Stimulated activated CD8-positive, alpha-beta memory T cell treated with anti-CD3 and anti-CD28 coated beads, Interleukin-15, amount 100 ng/mL, for 1 hour (primary cell): ENCODE measurements at regions not wholly inside any gene's neighbourhood (a gene's known extent, or its start where the extent isn't known, plus 50 kb on each side); places are given as distances from the start of the nearest gene placed in this dataset.

Experiments
- DNase-seq: peaks from one replicate; pipeline ENCODE4 v3.0.0-alpha.2; 2020; ENCODE audit warnings: low read depth

DNA sequence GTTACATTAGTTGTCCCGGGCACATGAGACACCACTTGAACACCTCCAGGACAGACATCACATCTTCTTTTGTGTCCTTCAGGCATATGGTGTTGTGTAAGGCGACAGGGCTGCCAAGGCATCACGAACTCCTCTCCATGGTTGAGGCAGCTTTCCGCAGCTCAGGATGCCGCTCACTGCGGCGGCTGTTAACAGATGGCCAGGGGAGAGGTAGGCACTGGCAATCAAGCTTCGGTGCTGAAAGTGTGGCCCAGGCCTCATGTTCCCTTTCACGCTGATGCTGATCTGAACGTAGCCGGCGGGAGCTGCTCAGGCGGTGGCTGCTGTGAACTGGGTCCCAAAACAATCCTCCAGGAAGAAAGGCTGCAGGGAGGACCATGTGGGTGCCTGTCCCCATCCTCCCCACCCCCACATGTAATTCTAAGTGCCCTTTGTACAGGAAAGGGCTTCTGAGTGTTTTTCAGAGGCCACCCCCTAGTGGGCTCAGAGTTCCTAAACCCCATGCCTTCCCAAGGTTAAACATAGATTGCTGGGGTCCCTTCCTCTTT lies 287.1 kb upstream of the AJAP1 start:
- no peak for DNase-seq

DNA sequence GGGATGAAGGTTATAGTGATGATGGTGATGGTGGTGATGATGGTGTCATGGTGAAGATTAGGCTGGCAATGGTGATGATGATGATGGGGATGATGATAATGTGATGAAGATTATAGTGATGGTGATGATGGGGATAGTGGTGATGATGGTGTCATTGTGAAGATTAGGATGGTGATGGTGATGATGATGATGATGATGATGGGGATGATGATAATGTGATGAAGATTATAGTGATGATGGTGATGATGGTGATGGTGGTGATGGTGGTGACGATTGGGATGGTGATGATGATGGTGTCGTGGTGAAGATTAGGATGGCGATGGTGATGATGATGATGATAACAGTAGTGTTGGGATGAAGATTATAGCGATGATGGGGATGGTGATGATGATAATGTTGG lies 285.1 kb upstream of the AJAP1 start:
- DNase-seq: no peak

DNA sequence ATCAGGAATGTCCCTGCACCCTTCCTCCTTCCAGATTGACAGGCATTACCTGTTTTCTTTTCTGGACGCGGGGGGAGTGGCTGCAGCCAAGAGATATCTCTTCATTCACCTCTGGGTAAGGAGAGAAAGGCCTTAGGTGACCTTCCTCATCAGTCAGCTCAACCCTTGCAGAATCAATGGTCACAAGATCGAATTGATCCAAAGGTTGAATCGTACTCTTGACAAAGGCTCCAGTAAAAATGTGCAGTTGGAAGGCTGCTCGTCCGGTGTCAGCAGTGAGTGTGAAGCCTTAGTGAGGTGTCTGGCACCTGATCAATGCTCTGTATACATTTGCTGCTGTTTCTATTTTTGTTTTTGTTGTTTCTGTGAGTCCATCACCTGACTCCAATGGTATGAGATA lies 282.6 kb upstream of the AJAP1 start:
- no peak for DNase-seq

DNA sequence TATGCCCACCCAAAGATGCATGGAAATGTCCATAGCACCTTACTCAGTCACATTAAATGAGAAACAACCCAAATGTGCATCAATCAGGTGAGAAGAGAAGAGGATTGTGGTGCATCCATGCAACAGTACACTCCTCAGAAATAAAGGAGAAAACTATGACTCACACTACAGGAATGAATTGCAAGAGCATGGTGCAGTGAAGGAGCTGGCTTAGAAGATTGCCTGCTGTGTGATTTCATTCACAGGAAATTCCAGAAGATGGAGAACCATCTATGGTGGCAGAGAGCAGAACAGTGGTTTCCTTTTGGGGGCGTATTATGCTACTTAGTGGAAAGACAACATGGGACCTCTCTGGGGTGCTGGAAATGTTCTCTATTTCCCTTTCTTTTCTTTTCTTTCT lies 278.6 kb upstream of the AJAP1 start:
- no peak for DNase-seq

DNA sequence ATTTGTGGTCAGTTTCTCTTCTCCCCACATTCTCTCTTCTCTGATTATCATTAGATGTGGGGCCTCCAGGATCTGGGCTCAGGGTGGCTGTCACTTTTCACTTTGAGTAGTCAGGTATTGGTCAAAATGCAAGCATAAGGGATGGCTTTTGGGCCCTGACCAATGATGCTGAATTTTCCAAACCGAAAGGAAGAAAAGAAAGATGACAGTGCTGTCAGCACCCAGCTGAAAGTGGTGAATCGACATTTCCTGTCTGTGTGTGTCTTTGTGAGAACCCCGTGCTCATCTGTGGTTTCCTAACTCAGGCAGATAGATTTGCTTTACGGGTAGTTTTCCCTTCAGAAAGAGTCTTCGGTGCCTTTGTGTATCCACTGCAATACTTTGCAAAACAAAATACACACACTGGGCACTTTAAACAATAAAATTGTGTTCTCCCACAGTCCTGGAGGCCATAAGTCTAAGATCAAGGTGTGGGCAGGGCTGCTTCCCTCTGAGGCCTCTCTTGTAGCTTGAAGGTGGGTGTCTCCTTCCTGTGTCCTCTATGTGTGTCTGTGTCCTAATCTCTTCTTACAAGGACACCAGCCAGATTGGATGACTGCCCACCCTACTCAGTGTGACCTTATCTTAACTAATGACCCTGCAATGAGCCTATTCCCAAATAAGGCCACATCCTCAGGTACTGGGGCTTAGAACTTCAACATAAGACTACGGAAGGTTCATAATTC lies 274.8 kb upstream of the AJAP1 start:
- DNase-seq: no peak

DNA sequence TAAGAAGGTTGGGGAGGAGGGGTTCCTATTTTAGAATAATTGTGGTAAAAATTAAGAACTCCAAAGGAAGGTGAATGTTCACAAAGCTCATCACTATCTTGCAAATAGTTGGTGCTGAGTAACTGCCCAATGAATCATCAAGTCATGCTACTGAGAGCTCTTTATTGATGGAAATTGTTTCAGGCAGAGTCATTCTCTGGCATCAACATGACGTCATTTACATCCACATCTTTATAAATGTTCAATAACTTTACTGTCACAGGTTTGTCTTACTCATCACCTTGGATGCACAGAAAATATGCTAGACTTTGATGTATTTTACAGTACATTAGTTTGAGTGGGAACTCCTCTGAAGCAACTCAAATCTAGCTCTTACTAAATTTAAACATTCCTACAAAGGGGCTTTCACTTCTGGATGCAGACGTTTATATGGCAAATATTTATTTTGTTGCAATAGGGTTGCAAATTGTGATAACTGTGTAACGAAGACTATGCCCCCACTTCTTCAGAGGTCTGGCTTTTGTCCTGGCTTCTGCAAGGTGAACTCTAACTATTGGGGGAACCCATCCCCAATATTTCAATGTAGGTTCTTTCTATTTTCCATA lies 273.7 kb upstream of the AJAP1 start:
- no peak for DNase-seq

DNA sequence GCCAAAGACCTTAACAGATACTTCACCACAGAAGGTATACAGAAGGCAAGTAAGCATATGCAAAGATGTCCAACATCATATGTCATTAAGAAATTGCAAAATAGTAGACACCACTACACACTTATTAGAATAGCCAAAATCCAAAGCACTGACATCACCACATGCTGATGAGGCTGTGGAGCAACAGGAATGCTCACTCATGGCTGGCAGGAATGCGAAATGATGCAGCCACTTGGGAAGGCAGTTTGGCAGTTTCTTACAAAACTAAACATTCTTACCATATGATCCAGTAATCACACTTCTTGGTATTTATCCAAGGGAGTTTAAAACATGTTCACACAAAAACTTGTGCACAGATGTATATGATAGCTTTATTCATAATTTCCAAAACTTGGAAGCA lies 261.2 kb upstream of the AJAP1 start:
- no peak for DNase-seq

DNA sequence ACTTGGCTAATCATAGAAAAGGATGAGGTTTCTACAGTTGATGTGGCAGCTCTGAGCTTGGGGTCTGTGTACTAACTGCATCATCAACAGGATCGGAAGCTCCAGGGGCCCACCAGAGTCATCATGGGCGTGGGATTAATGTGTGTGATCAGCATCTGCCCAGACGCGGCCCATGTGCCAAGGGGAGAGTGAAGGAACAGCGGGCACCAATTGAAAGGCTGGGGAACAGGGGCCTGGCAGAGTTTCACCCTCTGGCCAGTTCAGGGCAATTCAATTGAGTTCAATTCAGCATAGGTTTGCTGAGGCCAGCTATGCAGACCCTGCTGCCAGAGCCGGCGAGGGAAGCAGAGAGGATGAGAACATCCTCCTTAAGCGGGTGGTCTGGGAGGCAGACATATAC lies 260.0 kb upstream of the AJAP1 start:
- DNase-seq: no peak

DNA sequence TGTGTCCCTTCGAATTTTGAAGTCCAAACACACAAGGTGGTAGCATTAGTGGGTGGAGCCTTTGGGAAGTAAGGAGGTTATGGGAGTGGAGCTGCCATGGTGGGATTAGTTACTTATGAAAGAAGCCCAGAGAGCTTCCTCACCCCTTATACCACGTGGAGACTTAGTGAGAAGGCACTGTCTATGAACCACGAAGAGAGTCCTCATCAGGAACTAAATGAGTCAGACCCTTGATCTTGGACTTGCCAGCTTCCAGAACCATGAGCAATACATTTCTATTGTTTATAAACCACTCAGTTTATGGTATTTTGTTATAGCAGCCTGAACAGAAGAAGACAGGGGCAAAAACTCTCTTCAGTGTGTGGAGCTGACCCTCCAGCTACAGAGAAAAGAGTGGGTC lies 259.3 kb upstream of the AJAP1 start:
- DNase-seq: no peak

DNA sequence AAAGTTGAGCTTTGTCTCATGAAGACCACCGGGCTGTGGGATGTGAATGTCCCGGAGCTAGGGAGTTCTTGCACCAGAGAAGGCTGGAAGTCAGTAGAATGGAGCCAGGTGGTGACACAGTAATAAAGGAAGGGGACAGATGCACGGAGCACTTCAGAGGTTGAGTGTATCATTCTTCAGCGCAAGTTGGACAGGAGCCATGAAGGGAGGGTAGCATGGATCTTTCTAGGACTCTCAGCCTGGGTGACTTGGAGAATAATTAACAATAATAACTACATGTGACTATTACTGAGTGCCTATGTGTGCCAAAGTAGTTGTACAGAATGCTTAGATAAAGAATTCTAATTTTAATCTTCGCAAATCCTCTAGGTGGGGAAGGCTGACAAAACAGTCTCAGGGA lies 258.7 kb upstream of the AJAP1 start:
- DNase-seq: no peak

DNA sequence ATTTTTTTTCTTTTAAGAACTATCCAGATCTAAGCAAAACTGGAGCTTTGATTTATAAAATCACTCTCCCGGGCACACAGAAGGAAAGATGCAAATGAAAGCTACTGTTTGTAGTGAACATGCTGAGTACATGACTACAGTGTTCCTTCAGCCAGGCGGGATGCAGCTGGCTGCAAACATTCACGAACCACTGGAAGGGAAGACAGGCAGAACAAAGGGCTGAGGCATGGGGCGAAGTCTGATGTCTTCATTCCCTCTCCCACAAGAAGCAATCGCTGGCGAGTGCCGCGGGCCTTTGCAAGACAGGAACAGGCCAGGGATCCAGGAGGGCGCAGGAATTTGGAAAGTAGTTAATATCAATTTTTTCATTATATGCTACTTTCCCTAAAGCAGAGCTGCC lies 257.9 kb upstream of the AJAP1 start:
- no peak for DNase-seq

DNA sequence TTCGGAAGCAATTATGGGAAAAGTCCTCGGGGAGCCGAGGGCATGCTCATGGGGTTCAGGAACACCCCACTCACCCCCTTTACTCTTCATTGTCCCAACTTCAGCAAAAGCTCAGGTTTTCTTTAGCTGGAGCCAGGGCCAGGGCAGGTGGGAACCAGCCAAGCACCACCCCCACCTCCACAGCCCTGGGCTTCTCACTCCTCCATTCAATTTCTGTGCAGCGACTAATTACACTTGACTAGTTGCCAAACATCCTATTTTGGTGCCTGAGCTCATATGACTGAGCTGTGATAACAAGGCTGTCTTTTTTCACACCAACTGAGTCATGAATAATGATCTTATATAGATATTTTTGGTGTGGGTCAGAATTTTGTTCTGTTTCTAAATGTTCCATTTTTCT lies 257.2 kb upstream of the AJAP1 start:
- DNase-seq: no peak

DNA sequence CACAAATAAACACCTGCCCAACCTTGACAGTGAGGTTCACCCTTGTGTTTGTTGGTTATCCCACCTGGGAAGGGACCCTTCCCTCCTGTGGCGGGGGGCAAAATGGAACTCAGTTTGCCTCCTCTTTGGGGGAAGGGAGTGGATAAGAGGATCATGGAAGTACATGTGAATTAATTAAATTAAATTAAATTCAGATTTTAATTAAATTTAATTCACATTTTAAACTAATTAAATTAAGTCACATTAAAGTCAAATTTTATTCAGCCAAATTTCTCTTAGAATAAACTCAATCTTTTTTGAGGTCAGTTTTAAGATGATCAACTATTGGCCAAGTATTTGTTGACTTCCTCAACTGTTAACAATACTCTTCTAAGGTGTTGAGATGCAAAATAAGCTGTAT lies 252.4 kb upstream of the AJAP1 start:
- DNase-seq: no peak

DNA sequence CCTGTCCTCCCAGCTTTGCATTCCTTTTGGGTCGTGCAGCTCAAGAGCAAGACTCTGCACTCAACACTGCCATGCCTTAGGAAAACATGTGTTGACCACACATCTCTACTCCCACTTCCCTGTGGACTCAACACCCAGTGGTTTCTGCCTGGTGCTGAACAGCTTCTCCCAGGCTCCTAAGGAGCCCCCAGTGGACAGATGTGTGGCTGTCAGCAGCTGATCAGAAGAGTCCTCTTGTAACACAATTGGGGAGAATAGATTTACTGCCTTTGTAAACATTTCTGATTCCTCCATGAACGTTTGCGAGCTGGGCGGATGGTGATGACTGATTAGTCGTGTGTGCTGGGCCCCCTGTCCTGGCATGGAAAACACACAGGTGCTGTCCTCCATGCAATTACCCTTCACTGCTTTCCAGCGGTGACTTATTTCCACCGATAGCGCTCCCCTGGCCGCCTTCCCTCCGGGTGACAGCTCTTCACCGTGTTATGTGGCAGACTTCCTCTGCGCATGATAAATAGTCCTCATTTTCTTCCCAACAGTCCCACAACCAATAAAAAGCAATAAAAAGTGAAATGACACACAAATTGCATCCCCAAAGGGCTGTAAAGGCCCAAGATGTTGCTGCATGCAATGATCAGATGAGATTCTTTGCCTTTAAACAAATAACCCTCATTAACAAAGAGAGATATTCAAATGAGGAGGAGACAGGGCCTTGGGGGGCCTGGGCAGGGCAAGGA lies 249.4 kb upstream of the AJAP1 start:
- no peak for DNase-seq

DNA sequence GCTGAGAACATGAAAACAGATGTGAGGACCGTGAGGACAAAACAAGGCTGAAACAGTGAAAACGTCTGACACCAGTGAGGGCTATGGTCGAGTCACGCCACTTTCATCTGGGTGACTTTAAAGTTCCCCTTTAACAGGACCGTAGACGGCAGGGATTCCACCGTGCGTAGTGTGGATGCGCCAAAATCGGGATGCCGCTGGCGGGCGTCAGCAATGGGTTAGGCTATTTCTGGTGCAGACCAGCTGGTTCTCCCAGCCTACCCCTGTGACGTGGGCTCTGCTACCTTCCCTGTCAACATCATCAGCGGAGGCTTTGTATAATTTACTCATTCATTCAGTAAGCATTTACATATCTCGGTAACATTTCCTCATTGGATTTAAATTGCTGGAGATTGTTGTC lies 246.6 kb upstream of the AJAP1 start:
- no peak for DNase-seq

DNA sequence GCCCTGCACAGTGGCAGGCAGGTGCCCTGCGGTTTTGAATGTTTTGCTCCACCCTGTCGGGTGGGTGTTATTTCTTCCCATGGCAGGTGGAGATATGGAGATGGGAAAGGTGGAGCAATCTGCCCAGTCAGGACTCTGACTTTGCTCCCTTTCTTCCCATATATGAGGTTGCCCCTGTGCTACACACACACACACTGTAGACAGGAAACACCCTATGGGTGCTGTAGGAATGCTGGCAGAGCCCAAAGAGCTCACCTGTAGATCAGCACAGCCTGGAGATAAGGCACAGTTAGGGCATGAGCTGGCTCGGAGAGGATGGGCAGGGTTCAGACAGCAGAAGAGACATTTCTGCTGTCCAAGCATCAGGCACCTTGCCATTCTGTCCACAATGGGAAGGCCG lies 246.0 kb upstream of the AJAP1 start:
- DNase-seq: no peak

DNA sequence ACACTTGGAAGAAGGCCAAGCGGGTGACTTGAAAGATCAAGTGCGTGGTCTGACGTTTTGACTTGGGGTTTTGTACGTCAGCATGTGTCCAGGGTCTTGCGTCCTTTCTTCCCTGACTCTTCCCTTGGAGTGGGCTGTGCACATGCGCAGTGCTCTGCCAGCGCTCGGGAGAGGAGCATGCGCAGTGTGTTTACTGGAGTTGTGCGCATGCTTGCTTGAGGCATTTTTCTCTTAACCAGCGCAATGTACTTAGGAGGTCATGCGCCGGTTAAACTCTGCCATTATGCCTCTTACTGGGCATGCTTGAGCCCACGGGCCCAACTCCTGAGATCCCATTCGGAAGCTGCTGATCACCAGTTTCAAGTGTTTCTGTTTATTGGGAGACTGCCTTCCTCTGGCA lies 242.5 kb upstream of the AJAP1 start:
- DNase-seq: no peak

DNA sequence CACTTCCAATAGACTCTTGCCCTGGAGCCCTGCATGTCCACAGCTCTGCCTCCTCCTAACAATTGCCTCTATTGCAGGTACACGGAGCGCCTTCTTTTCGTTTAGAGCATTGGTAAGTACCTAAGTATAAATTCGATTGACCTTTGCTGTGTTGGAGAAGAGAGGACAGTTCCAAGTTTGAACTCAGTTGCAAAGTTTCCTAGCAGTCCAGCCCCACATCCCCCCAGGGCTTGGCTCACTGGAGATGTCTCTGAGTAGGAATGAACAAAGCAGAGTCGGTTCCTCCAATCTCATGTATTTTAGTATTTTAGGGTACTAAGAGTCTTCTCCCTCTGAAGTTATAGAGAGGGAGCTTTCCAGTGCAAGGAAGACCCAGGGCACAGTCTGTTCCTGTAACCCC lies 238.9 kb upstream of the AJAP1 start:
- DNase-seq: no peak

DNA sequence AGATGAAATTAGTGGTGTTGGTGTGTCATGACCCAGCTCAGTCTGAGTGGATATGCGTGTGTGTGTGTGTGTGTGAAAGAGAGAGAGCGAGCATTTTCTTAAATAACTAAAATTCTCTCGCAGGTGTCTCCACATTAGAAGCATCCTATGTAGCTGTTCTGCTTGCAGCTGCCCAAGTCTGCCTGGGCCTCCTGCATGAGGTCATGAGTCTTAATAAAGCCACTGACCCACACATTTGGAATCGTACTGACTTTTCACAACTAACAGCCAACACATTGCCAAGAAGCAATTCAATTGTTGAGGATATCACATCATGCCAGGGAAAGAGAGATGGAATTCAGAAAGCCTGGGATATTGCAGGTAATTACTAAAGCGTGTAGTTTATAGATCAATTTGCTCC lies 238.2 kb upstream of the AJAP1 start:
- no peak for DNase-seq

DNA sequence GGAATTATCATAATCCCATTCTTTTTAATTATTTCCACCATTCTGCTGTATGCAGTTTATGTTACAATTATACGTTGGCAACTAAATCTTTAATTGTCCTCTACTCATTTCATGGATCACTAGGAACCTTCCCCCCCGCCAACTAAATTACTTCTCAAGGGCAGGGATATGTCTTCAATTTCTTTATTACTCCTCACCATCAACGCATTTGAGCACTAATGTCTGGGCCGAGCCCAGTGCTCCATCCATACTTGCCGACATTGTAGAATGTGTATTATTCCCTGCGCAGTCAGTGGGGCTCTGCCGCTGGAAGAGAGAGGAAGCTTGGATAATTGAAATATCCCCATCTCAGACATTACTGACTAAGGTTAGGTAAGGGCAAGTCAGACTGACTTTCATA lies 236.4 kb upstream of the AJAP1 start:
- no peak for DNase-seq

DNA sequence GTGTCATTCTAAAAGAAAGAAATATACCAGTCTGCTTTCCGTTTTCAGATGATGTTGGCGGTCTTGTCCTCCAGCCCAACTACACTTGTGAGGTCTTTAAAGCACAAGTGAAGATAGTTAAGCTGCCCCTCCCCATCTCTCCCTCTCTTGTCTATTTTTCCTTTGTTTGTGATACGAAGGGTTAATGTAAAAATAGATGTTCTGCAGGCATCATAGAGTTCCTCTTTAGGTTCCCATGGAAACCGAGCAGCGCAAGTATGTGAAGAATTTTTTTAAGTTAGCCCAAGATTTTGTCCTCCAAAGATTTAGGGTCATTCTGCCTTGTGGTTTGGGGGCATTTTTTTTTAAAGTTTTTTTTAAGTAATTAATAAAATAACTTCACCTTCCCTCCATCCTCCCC lies 232.4 kb upstream of the AJAP1 start:
- DNase-seq: no peak

DNA sequence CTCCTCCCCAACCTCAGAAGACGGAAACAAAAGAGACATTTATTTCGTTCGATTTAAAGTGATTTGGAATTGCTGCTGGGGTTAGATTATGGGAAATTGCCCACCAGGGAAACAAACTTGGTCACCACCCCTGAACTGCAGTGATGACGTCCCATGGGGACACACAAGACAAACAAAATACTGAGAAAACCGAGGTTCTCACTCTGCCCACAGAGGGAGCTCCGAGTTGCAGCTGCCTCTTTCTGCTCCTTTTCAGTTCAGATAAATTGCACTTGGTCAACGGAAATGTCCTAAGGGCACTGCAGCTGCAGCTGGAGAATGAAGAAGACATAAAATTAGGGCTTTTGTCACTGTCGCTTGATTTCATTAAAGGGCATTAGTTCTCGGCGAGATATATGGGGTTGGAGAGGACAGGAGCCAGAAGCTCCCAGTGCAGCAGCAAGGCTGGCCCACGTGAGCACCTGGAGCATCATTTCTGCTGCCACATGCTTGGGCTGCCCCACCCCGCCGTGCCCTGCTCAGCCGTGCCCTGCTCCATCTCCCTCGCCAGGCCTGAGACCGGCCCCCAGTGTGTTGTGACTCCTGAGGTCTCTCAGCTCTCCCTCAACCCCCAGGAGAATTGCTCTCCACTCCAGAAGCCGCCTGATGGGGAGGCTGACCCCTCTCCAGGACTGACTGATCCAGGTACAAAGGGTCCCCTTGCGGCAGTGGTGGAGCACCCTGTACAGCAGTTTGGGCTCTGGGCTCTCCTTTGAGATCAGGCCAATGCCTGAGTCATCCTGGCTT lies 231.7 kb upstream of the AJAP1 start:
- DNase-seq: no peak

DNA sequence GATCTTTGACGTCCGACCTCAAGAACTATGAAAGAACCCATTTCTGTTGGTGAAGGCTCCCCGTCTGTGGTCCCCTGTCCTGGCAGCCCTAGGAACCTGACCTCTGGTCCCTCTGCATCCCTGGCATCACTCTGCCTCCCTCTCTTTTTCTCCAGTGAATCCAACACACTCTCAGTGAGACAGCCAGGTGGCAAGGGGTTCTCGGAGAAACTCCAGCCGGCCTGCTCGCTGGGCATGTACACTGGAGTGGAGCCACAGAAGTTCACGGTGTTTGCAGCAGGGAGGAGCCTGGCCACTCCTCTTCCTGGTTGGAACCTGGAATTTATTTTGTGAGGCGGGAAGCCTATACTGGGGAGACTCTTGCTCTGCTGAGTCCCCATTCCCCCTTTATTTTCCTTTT lies 230.2 kb upstream of the AJAP1 start:
- DNase-seq: no peak
